ENCODE measurements at regions not wholly inside any gene's neighbourhood (a gene's known extent, or its start where the extent isn't known, plus 50 kb on each side); places are given as distances from the start of the nearest gene placed in this dataset.

DNA sequence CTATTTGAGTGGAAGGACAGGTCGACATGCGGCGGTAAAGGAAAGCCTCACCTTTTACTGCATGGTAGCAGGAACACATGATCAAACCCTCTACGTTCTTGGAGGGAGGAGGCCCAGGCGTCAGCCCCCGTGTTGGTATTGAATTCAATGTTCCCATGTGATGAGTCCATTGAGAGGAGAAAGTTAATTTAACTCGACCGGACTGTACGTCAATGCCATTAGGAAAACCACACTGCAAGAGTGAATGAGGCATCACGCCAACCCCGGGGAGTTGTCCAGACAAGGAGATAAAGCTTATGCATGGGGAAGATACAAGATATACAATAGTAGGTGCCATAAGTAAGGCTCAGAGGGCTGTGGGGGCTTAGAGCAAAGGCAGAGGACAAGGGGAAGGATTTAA lies 213.9 kb upstream of the ECI2 start:
- CTCF ChIA-PET: no interaction called here
- no peak for DNase-seq (ENCODE audit: extremely low spot score)
- POLR2A ChIA-PET: no interaction called here
- TF ChIP-seq, protein P1, sequence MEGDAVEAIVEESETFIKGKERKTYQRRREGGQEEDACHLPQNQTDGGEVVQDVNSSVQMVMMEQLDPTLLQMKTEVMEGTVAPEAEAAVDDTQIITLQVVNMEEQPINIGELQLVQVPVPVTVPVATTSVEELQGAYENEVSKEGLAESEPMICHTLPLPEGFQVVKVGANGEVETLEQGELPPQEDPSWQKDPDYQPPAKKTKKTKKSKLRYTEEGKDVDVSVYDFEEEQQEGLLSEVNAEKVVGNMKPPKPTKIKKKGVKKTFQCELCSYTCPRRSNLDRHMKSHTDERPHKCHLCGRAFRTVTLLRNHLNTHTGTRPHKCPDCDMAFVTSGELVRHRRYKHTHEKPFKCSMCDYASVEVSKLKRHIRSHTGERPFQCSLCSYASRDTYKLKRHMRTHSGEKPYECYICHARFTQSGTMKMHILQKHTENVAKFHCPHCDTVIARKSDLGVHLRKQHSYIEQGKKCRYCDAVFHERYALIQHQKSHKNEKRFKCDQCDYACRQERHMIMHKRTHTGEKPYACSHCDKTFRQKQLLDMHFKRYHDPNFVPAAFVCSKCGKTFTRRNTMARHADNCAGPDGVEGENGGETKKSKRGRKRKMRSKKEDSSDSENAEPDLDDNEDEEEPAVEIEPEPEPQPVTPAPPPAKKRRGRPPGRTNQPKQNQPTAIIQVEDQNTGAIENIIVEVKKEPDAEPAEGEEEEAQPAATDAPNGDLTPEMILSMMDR (IDR thresholded peaks at IDR 0.05; ENCODE audit: control extremely low read depth, extremely low read depth, low read depth, missing control alignments): no peak

DNA sequence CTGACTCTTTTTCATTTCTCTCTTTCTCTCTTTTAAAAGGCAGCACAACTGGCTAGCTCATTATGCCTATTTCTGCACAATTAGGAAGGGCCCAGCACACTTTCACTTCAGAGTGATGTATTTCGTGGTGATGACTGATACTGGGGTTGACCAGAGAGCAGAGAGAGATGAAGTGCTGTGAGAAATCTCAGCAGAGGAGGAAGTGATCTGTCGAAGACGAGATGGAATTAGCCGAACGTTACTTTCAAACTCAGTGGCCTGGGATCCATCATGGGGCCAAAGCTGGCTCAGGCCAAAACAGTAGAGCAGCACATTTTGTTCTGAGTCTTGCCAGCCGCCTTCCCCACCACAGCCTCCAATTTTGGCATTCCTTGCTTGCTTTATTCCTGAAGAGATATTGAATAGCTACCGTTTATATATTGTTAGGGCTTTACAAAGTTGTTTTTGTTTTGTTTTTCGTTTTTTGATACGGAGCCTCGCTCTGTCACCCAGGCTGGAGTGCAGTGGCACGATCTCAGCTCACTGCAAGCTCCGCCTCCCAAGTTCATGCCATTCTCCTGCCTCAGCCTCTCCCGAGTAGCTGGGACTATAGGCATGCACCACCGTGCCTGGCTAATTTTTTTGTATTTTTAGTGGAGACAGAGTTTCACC lies 213.2 kb upstream of the ECI2 start:
- ChIA-PET POLR2A (no interaction called here), CTCF (no interaction called here)
- TF ChIP-seq, protein P1 (IDR thresholded peaks at IDR 0.05; ENCODE audit: control extremely low read depth, extremely low read depth, low read depth, missing control alignments): no peak
- DNase-seq (ENCODE audit: extremely low spot score): peak; percentile 58

DNA sequence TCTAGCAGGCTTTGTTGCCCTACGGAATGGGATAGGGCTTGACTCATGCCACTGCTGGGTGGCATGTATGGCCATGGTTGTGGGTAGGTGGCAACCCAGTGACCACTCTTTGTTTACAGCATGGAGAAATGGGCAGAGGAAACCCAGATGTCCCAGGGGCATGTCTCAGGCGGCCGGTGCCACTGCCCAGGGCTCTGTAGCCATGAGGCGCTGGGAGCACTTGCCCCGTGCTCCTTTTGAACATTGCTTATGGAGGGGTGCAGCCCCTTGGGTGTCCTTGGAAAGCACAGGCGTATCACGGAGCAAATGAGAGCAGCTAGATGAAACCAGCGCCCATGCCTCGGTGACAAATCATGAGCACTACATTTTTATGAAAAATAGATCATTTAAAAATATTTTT lies 212.5 kb upstream of the ECI2 start:
- TF ChIP-seq, protein P1 (IDR thresholded peaks at IDR 0.05; ENCODE audit: control extremely low read depth, extremely low read depth, low read depth, missing control alignments): no peak
- POLR2A ChIA-PET: no interaction called here
- CTCF ChIA-PET: no interaction called here
- DNase-seq (ENCODE audit: extremely low spot score): no peak

DNA sequence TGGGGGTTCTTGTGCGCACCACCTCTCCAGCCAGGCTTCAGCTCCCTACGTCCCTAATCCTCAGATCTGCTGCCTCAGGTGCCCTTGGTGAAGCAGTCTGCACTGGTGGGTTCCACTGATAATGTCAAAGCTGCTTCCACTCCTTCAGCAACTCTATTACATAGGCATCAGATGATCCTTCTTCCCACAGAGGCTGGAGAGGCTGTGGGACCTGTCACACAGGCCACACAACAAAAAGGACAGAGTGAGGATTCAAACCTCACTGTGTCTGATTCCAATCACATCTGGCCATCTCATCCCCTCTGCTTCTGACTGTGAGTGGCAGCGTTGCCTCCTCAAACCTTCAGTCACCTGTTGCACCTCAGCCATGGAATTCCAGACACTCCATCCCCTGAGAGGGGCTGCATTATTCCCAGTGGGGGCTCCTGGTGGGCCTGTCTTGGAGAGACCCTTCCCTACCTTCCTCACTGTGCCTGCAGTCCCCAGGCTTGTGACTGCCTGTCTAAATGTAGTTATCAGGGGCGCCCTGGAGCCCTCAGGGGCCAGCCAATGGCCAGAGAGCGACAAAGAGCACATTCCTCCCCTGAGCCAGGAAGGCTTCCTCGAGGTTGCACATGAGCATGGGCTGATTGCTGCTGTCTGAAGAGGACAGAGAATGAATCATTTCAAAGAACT lies 211.4 kb upstream of the ECI2 start:
- CTCF ChIA-PET: no interaction called here
- POLR2A ChIA-PET: no interaction called here
- TF ChIP-seq, protein P1 (IDR thresholded peaks at IDR 0.05; ENCODE audit: control extremely low read depth, extremely low read depth, low read depth, missing control alignments): no peak
- DNase-seq (ENCODE audit: extremely low spot score): no peak

DNA sequence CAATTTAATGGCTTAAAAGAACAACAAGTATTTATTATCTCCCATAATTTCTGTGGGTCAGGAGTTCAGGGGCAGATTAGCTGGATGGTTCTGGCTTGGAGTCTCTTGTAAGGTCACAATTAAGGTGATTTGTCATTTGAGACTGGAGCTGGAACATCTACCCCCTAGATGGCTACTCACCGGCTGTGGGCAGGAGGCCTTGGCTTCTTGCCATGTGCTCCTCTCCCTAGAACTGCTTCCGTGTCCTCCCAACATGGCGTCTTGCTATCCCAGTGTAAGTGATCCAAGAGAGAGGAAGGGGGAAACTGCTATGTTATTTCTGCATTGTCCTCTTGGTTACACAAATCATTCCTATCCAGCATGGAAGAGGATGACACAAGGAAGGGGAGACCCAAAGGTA lies 210.2 kb upstream of the ECI2 start:
- ChIA-PET POLR2A (no interaction called here), CTCF (interaction anchor here (1.0 to 1.1 kb wide), 2 partner anchors 9 to 27 kb away, joined by 3 read pairs; no protein-coding TSS in a partner anchor)
- DNase-seq (ENCODE audit: extremely low spot score): no peak
- TF ChIP-seq, protein P1 (IDR thresholded peaks at IDR 0.05; ENCODE audit: control extremely low read depth, extremely low read depth, low read depth, missing control alignments): no peak

DNA sequence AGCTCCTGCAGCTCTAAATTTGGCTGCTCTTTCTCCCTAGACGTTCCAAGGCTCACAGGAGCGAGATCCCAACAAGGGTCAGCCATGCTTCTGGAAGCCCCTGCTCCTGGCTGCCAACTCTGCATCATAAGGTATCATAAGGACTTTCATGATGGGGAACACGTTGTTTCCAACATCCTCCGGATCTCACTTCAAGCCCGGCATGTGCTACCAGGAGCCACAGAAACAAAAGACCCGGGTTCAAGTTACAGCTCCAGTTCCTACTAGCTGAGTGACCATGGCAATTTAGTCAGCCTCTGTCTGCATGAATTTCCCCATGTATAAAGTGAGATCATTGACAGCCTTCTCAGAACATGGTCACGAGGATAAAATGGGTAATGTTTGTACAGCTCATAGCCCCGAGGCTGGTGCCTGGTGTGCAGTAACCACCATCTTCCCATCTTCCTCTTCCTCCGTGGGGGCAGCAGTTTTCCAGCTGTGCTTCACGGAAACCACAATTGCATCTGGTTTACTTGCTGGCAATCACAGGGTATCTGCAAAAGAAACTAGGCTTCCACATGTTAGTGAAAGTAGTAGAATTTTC lies 209.0 kb upstream of the ECI2 start:
- CTCF ChIA-PET: interaction anchor here (1.0 kb wide), 1 partner anchor 8 kb away, joined by 3 read pairs; no protein-coding TSS in a partner anchor
- TF ChIP-seq, protein P1 (IDR thresholded peaks at IDR 0.05; ENCODE audit: control extremely low read depth, extremely low read depth, low read depth, missing control alignments): no peak
- DNase-seq (ENCODE audit: extremely low spot score): no peak
- POLR2A ChIA-PET: no interaction called here

Data from GM10248 (cell line).